H1 (cell line): ENCODE measurements at regions not wholly inside any gene's neighbourhood (a gene's known extent, or its start where the extent isn't known, plus 50 kb on each side); places are given as distances from the start of the nearest gene placed in this dataset.

Experiments used
- CBX8 ChIP-seq: fragments of 300-800, 300-1000 bp; sonication (generic); IDR thresholded peaks from 2 replicates; pipeline ENCODE4 v1.7.1; 2016; ENCODE audit warnings: low read depth, low read length, borderline replicate concordance
- POLR2AphosphoS5 ChIP-seq: IDR thresholded peaks from 2 replicates; pipeline ENCODE4 v1.6.1; 2011; ENCODE audit warnings: low read depth, low read length
- YY1 ChIP-seq: IDR thresholded peaks from 2 replicates; pipeline ENCODE4 v1.6.1; 2011; ENCODE audit warnings: low read depth, mild to moderate bottlenecking, low read length
- ZNF274 ChIP-seq: IDR thresholded peaks from 2 replicates; pipeline ENCODE4 v1.7.0; 2012; ENCODE audit warnings: low read length, borderline replicate concordance; ENCODE audit errors: extremely low read depth

DNA sequence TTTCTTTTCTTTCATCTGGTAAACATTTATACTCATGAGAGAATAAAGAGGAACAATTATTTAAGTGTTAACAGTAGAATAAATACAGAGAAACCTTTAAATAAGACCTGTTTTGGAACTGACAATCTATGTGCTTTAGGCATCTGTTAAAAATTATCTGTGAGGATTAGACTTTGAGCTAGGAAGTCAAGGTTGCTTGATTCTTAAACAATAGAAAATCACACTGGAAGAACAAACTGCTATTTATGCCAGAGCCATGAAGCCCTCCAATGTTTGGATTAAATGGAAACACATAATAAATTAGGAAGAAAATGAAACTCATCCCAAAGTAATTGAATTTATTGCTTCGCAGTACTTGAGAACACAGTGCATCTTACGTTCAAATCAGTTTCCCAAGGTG is 207.2 kb upstream of the NPY2R start (continued):
- TF ChIP-seq CBX8: no peak
- no peak for TF ChIP-seq POLR2AphosphoS5
- TF ChIP-seq ZNF274: no peak
- no peak for TF ChIP-seq YY1
- TF ChIP-seq, all 59 proteins: peak for 0
